ENCODE measurements at regions not wholly inside any gene's neighbourhood (a gene's known extent, or its start where the extent isn't known, plus 50 kb on each side); places are given as distances from the start of the nearest gene placed in this dataset.

DNA sequence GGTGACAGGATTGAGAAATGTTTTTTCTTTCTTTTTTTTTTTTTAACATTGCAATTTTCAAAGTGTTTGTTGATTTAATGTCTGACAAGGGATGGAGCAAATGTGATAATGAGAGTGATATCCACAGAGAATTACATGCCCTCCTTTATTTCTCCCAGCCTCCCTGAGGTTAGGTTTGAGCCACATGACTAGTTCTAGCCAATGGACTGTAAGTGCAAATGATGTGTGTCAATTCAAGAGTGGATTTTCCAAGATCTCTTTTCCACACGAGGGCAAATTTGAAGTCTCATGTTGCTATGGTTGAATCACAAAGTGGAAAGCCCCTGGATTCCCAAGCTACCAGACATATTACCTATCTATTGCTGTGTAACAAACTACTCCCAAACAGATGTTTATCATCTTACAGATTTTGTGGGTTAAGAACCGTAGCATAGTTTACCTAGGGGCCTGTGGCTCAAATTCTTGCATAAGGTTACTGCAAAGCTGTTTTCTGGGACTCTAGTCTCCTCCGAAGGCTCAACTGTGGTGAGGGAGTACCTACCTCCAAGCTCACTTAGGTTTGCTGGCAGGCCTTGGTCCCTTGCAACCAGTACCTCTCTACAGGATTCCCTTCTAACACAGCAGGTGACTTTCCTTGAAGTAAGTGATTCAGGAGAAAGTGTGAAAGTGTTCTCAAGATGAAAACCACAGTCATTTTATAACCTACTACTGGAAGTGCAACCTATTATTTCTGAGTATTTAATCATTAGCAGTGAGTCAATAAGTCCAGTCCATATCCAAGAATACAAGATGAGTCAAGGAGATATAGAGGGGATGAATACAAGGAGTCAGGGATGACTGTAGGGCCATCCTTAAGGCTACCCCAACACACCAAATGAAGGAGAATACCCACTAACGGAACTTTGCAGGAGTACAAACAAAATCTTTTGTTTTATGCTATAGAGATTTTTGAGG, 533.6 kb downstream of the PTPRC start:
- FAIRE-seq = no peak
- H3K27ac ChIP-seq (ENCODE audit: low read depth in 1 of 3, low read length in 2 of 3) = no peak overlapping the region
- no peak overlapping the region for H3K4me3 ChIP-seq (ENCODE audit: low read depth in 1 of 3, low read length in 3 of 3)
- H3K36me3 ChIP-seq (ENCODE audit: control insufficient read depth in 3 of 3, insufficient read depth in 2 of 3, low read depth in 1 of 3, low read length in 3 of 3) = no peaks in the 10 kb centered on the region
- no peaks in the 10 kb centered on the region for H3K27me3 ChIP-seq (ENCODE audit: control insufficient read depth in 3 of 3, insufficient read depth in 3 of 3, low read length in 3 of 3)
- H3K4me1 ChIP-seq (ENCODE audit: control insufficient read depth in 3 of 3, insufficient read depth in 2 of 3, low read depth in 1 of 3, low read length in 2 of 3) = no peaks in the 10 kb centered on the region
- DNase-seq = no peak
- H3K9me3 ChIP-seq (ENCODE audit: control insufficient read depth in 2 of 2, insufficient read depth in 1 of 2, low read depth in 1 of 2, low read length in 1 of 2) = no peaks in the 10 kb centered on the region
- 65 to 78% (median 73%) methylated on average over 4 of the region's 4 CpGs for WGBS, 3 donors

DNA sequence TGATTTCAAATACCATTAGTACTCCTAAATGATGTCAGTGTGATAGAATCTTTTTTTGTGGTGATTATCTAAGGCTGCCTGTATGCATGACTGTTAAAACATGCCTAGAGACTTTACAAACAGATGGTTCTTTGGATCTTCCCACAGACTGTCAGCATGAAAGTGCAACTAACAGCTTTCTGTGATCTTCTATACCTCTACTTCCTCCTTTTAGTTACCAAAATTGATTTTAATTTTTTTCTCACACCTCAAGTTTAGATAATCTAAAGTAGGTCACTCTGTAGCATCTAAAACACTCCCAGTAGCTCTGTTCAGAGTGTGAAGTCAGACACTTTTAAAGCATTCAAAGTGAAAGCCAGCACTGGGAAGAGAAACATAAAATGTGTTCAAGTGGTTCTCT, 534.5 kb downstream of the PTPRC start:
- no peak overlapping the region for H3K4me3 ChIP-seq (ENCODE audit: low read depth in 1 of 3, low read length in 3 of 3)
- DNase-seq = peak in 1 of 2 donors; percentile 25

DNA sequence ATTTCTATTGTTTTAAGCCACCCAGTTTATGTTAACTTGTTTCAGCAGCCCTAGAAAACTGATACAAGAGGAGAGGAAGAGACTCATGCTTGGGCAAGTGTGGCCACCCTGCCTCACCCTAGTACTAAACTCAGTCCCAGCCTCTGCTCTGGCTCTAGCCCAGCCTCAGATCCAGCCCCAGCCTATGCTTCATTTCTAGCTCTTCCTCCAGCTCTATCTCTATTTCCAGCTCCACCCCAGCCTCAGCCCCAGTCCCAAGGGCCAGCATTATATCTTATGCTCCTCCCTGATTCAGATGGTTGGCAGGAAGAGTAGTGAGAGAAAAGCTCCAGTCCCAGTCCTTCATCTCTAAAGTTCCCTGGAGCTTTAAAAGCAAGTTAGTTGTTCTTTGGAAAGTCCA, 535.5 kb downstream of the PTPRC start:
- FAIRE-seq = no peak
- Histone ChIP-seq H3K4me3 (ENCODE audit: low read depth in 1 of 3, low read length in 3 of 3) (no peak overlapping the region), H3K27me3 (ENCODE audit: control insufficient read depth in 3 of 3, insufficient read depth in 3 of 3, low read length in 3 of 3) (no peaks in the 10 kb centered on the region), H3K27ac (ENCODE audit: low read depth in 1 of 3, low read length in 2 of 3) (peak overlapping the region in 2 of 3 donors; percentile 36 to 41), H3K4me1 (ENCODE audit: control insufficient read depth in 3 of 3, insufficient read depth in 2 of 3, low read depth in 1 of 3, low read length in 2 of 3) (no peaks in the 10 kb centered on the region), H3K36me3 (ENCODE audit: control insufficient read depth in 3 of 3, insufficient read depth in 2 of 3, low read depth in 1 of 3, low read length in 3 of 3) (no peaks in the 10 kb centered on the region), H3K9me3 (ENCODE audit: control insufficient read depth in 2 of 2, insufficient read depth in 1 of 2, low read depth in 1 of 2, low read length in 1 of 2) (no peaks in the 10 kb centered on the region)
- DNase-seq = no peak

More for the DNA sequence above, 534.5 kb downstream of the PTPRC start:
- FAIRE-seq = no peak
- Histone ChIP-seq H3K4me1 (ENCODE audit: control insufficient read depth in 3 of 3, insufficient read depth in 2 of 3, low read depth in 1 of 3, low read length in 2 of 3) (no peaks in the 10 kb centered on the region), H3K9me3 (ENCODE audit: control insufficient read depth in 2 of 2, insufficient read depth in 1 of 2, low read depth in 1 of 2, low read length in 1 of 2) (no peaks in the 10 kb centered on the region), H3K27me3 (ENCODE audit: control insufficient read depth in 3 of 3, insufficient read depth in 3 of 3, low read length in 3 of 3) (no peaks in the 10 kb centered on the region), H3K36me3 (ENCODE audit: control insufficient read depth in 3 of 3, insufficient read depth in 2 of 3, low read depth in 1 of 3, low read length in 3 of 3) (no peaks in the 10 kb centered on the region), H3K27ac (ENCODE audit: low read depth in 1 of 3, low read length in 2 of 3) (no peak overlapping the region)

DNA sequence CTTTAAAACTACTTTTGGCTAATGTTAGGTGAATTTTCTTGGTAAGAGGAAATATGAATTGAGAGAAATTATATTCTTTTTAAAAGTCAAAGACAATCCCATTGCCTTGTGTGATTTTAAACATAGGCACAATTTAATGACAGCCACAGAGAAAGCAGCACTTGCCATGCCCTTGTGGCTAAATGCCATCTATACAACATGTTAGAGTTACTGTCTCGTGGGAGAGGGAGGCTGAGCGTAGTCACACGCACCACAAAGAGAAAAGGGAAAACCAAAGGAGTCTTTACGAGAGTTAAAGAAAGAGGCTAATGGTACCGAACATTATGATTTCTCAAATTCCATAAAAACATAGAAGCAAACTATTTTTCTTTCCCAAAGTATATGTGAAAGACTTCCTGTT, 537.9 kb downstream of the PTPRC start:
- Histone ChIP-seq H3K4me1 (ENCODE audit: control insufficient read depth in 3 of 3, insufficient read depth in 2 of 3, low read depth in 1 of 3, low read length in 2 of 3) (no peaks in the 10 kb centered on the region), H3K9me3 (ENCODE audit: control insufficient read depth in 2 of 2, insufficient read depth in 1 of 2, low read depth in 1 of 2, low read length in 1 of 2) (no peaks in the 10 kb centered on the region)

DNA sequence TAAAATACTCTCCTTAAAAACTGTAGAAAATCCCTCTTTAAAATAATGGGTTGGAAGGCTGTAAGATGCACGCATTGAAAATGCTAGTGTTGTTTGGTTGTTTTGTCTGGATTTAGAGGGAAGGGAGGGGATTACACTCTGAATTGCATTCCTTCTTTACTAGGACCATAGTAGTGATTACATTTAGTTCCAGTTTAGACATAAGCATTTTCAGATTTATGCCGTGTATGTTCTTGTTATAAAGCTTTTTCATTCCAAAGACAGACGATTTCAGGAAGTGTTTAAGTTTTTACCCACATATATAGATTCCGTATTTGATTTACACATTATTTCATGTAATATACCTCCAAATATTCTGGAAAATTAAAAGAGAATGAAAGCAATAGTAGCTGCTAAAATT, 538.4 kb downstream of the PTPRC start:
- Histone ChIP-seq H3K4me3 (ENCODE audit: low read depth in 1 of 3, low read length in 3 of 3) (no peak overlapping the region), H3K36me3 (ENCODE audit: control insufficient read depth in 3 of 3, insufficient read depth in 2 of 3, low read depth in 1 of 3, low read length in 3 of 3) (no peaks in the 10 kb centered on the region), H3K27ac (ENCODE audit: low read depth in 1 of 3, low read length in 2 of 3) (no peak overlapping the region), H3K4me1 (ENCODE audit: control insufficient read depth in 3 of 3, insufficient read depth in 2 of 3, low read depth in 1 of 3, low read length in 2 of 3) (no peaks in the 10 kb centered on the region), H3K9me3 (ENCODE audit: control insufficient read depth in 2 of 2, insufficient read depth in 1 of 2, low read depth in 1 of 2, low read length in 1 of 2) (no peaks in the 10 kb centered on the region), H3K27me3 (ENCODE audit: control insufficient read depth in 3 of 3, insufficient read depth in 3 of 3, low read length in 3 of 3) (no peaks in the 10 kb centered on the region)
- 81 to 89% (median 84%) methylated on average over 4 of the region's 4 CpGs for WGBS, 3 donors
- DNase-seq (no peak), FAIRE-seq (no peak)

More for the DNA sequence above, 537.9 kb downstream of the PTPRC start:
- DNase-seq (no peak), FAIRE-seq (no peak)
- WGBS, 3 donors = 87 to 92% (median 90%) methylated on average over 5 of the region's 5 CpGs
- Histone ChIP-seq H3K4me3 (ENCODE audit: low read depth in 1 of 3, low read length in 3 of 3) (no peak overlapping the region), H3K36me3 (ENCODE audit: control insufficient read depth in 3 of 3, insufficient read depth in 2 of 3, low read depth in 1 of 3, low read length in 3 of 3) (no peaks in the 10 kb centered on the region), H3K27me3 (ENCODE audit: control insufficient read depth in 3 of 3, insufficient read depth in 3 of 3, low read length in 3 of 3) (no peaks in the 10 kb centered on the region), H3K27ac (ENCODE audit: low read depth in 1 of 3, low read length in 2 of 3) (no peak overlapping the region)

DNA sequence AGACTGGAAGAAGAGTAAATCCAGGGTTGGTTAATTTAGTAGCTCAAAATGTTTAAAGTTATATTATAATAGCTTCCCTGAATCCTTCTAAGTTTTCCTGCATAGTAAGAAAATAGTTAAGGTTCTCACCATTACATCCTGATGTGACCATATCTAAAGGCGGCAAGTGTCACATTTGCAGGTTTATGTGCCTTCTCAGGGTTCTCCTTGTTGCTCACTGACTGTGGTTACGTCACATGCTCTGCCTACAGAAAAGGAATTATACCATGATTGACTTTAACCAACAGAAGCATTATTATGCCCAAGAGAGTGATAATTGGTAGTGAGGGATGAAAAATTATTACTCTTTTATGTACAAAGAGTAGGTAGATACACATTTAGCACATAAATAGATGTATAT, 539.8 kb downstream of the PTPRC start:
- Histone ChIP-seq H3K4me3 (ENCODE audit: low read depth in 1 of 3, low read length in 3 of 3) (no peak overlapping the region), H3K4me1 (ENCODE audit: control insufficient read depth in 3 of 3, insufficient read depth in 2 of 3, low read depth in 1 of 3, low read length in 2 of 3) (no peaks in the 10 kb centered on the region), H3K27ac (ENCODE audit: low read depth in 1 of 3, low read length in 2 of 3) (no peak overlapping the region), H3K36me3 (ENCODE audit: control insufficient read depth in 3 of 3, insufficient read depth in 2 of 3, low read depth in 1 of 3, low read length in 3 of 3) (no peaks in the 10 kb centered on the region), H3K9me3 (ENCODE audit: control insufficient read depth in 2 of 2, insufficient read depth in 1 of 2, low read depth in 1 of 2, low read length in 1 of 2) (no peaks in the 10 kb centered on the region), H3K27me3 (ENCODE audit: control insufficient read depth in 3 of 3, insufficient read depth in 3 of 3, low read length in 3 of 3) (no peaks in the 10 kb centered on the region)
- FAIRE-seq (no peak), DNase-seq (no peak)
- 89 to 92% (median 90%) methylated on average over 2 of the region's 2 CpGs for whole genome bisulfite sequencing, 3 donors

DNA sequence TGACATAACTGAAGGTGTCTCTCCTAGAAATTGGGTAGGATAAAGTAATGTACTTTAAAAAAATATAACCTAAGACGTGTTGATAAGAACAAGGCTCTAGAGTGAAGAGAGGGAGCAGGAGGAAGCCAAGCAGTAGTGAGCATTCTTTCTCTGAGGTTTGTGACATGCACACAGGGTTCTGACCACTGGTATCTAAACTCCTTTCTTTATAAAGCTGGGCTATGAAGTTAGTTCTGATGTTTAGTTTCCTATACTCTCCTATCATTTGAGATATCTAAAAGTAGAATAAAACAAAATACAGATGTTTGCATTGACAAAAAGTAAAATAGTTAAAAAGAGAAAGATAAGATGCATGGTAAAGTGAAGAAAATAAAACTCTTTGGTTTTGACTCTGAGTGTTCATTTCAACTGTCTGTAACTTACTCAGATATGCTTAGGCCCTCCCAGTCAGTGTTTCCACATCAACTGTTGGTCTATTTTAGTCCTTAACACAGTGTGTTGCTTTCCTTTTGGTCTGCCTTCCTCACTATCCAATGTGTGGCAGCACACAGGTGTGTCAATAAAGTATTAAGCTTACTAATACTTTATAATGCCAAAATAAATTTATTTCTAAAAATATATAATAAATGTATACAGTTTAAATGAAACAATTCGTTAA, 543.5 kb downstream of the PTPRC start:
- 31 to 67% (median 39%) methylated on average over 2 of the region's 2 CpGs for WGBS, 3 donors
- FAIRE-seq = no peak
- H3K27me3 ChIP-seq (ENCODE audit: control insufficient read depth in 3 of 3, insufficient read depth in 3 of 3, low read length in 3 of 3) = no peaks in the 10 kb centered on the region

DNA sequence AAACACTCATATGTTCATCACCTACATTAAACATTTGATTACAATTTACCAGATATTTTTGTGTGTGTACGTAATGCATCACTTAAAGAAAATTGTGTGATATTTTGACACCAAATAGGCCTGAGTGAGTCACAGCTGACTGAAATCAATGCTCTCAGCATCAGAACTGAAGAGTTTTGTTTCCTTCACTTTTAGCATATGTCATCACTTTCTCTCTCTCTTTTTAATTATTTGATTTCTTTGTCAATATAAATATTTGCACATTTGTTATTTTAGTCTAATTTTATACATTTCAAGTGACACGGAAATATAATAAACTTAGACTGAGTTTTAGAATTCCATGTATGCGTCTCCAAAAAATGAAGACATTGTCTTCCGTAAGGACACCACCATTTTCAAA, 545.3 kb downstream of the PTPRC start:
- WGBS, 3 donors = 89 to 96% (median 92%) methylated on average over 4 of the region's 4 CpGs

More for the DNA sequence above, 543.5 kb downstream of the PTPRC start:
- Histone ChIP-seq H3K9me3 (ENCODE audit: control insufficient read depth in 2 of 2, insufficient read depth in 1 of 2, low read depth in 1 of 2, low read length in 1 of 2) (no peaks in the 10 kb centered on the region), H3K4me1 (ENCODE audit: control insufficient read depth in 3 of 3, insufficient read depth in 2 of 3, low read depth in 1 of 3, low read length in 2 of 3) (no peaks in the 10 kb centered on the region), H3K27ac (ENCODE audit: low read depth in 1 of 3, low read length in 2 of 3) (no peak overlapping the region), H3K36me3 (ENCODE audit: control insufficient read depth in 3 of 3, insufficient read depth in 2 of 3, low read depth in 1 of 3, low read length in 3 of 3) (no peaks in the 10 kb centered on the region), H3K4me3 (ENCODE audit: low read depth in 1 of 3, low read length in 3 of 3) (no peak overlapping the region)
- no peak for DNase-seq

More for the DNA sequence above, 545.3 kb downstream of the PTPRC start:
- Histone ChIP-seq H3K4me1 (ENCODE audit: control insufficient read depth in 3 of 3, insufficient read depth in 2 of 3, low read depth in 1 of 3, low read length in 2 of 3) (no peaks in the 10 kb centered on the region), H3K36me3 (ENCODE audit: control insufficient read depth in 3 of 3, insufficient read depth in 2 of 3, low read depth in 1 of 3, low read length in 3 of 3) (no peaks in the 10 kb centered on the region), H3K27me3 (ENCODE audit: control insufficient read depth in 3 of 3, insufficient read depth in 3 of 3, low read length in 3 of 3) (no peaks in the 10 kb centered on the region), H3K4me3 (ENCODE audit: low read depth in 1 of 3, low read length in 3 of 3) (no peak overlapping the region), H3K9me3 (ENCODE audit: control insufficient read depth in 2 of 2, insufficient read depth in 1 of 2, low read depth in 1 of 2, low read length in 1 of 2) (no peaks in the 10 kb centered on the region), H3K27ac (ENCODE audit: low read depth in 1 of 3, low read length in 2 of 3) (no peak overlapping the region)
- DNase-seq (no peak), FAIRE-seq (no peak)
